ENCODE measurements at regions not wholly inside any gene's neighbourhood (a gene's known extent, or its start where the extent isn't known, plus 50 kb on each side); places are given as distances from the start of the nearest gene placed in this dataset.
A peak's percentile ranks its signal among the peaks of the same experiment; 100 is the strongest.

DNA sequence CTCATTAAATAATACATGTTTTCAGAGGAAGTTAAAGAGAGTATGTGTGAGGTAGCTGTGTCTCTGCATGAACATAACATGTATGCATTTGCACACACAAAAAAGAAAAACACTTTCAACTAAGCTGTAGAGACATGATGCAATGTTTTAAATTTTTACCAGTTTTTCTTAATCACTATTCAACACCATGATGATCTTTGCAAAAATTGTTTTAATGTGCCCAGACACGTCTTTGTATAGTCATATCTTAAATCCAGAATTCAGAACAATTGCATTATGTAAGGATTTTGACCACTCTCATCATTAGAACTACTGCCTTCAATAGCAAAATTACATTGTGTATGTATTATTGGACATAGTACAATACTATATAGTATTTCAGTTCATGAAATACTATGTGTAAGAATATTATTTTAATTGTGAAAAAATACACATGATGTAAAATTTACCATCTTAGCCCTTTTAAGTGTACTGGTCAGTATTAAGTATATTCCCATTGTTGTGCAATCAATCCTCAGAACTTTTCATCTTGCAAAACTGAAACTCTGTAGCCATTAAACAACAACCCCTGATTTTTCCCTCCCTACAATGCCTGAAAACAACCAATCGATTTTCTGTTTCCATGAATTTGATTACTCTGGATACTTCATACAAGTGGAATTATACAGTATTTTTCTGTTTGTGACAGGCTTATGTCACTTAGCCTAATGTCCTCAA, 104.5 kb upstream of the ACVR2A start:
- no peak for ATAC-seq (ENCODE audit: low read depth)
- no peak for DNase-seq (ENCODE audit: low spot score in 2 of 2)
- H3K9me3 Mint-ChIP-seq = peaks cover 3% of the 10 kb centered on the region
- no peak overlapping the region for H3K4me3 Mint-ChIP-seq
- H3K27ac Mint-ChIP-seq = no peak overlapping the region
- H3K36me3 Mint-ChIP-seq = no peaks in the 10 kb centered on the region
- H3K4me1 Mint-ChIP-seq = no peaks in the 10 kb centered on the region
- H3K27me3 Mint-ChIP-seq = no peaks in the 10 kb centered on the region

DNA sequence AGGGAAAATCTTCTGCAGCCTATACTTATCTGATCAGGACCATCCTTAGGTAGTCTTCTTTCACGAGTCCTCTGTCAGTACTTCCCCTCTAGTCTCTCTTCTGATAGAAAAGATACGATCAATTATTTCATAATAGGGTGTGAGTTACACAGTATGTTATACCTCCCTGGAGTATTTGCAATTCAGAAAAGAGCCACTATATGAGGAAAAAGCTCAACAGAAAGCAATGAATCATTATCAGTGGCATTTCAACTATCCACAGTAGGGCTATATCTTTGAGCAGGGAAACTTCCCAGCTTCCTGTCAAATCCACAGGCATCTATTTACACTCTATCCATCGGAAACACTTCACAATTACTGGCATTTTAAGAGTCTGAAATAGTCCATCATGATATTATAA, 105.3 kb upstream of the ACVR2A start:
- Mint-ChIP-seq H3K4me1 (no peaks in the 10 kb centered on the region), H3K36me3 (no peaks in the 10 kb centered on the region), H3K27me3 (no peaks in the 10 kb centered on the region), H3K27ac (no peak overlapping the region), H3K4me3 (no peak overlapping the region), H3K9me3 (peaks cover 6% of the 10 kb centered on the region)
- ATAC-seq (ENCODE audit: low read depth) (no peak), DNase-seq (ENCODE audit: low spot score in 2 of 2) (no peak)

DNA sequence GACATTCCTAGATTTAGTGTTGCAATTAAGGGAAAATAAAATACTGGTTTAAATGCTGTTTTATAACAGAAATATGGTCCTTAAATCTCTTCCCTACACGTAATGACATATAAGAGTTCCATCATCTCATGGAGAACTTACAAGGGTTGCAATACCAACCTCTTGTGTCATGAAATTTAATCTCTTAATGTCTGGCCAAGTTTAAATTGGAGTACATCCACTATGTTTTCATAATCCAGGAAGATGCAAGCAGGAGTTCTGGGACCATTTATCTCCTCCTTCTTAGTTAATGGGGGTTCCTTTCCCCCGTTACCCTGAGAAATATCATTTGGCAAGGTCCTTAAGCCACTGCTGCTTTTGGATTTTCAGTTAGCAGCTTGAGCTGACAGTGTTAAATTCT, 126.0 kb upstream of the ACVR2A start:
- H3K27me3 Mint-ChIP-seq = no peaks in the 10 kb centered on the region
- no peak for ATAC-seq (ENCODE audit: low read depth)
- H3K9me3 Mint-ChIP-seq = no peaks in the 10 kb centered on the region

DNA sequence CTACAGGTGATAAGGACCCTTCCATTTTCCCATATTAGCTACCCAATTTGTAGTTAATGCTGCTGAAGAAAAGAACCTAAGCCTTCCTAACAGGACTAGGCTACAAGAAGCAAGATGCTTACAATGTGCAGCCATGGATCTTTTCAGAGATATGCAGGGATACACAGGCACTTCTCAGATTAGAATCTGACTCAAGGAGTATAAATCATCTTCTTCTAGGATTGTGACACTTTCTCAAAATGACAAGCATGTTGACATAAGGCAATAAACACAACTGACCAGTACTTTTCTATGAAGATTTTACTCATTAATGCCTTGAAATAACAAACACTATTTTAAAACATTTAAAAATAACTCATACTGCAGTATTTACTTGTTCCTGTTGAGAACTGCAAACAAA, 127.9 kb upstream of the ACVR2A start:
- H3K36me3 Mint-ChIP-seq = peaks cover 2% of the 10 kb centered on the region
- no peaks in the 10 kb centered on the region for H3K4me1 Mint-ChIP-seq
- no peaks in the 10 kb centered on the region for H3K27me3 Mint-ChIP-seq
- no peak overlapping the region for H3K4me3 Mint-ChIP-seq
- DNase-seq (ENCODE audit: low spot score in 2 of 2) (no peak), ATAC-seq (ENCODE audit: low read depth) (no peak)
- H3K9me3 Mint-ChIP-seq = peaks cover 5% of the 10 kb centered on the region
- H3K27ac Mint-ChIP-seq = no peak overlapping the region

More for the DNA sequence above, 126.0 kb upstream of the ACVR2A start:
- Mint-ChIP-seq H3K4me3 (no peak overlapping the region), H3K4me1 (no peaks in the 10 kb centered on the region), H3K27ac (no peak overlapping the region), H3K36me3 (no peaks in the 10 kb centered on the region)
- no peak for DNase-seq (ENCODE audit: low spot score in 2 of 2)

DNA sequence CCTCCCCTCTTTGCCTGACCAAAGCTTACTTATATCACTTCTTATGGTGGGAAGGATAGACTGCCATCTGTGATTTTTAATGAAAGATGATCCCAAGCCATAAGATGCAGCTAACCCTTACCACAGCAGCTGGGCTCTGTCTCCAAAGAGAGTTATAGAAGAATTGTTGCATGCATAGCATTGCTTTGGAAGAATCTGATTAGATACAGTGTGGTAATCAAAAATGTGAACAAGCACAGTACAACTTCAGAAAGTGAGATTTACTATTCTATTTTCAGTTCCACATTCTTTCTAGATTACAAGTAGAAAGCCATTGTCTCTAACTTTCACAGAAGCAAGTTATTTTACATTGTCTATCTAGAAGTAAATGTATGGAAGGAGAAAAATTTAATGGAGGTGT, 129.0 kb upstream of the ACVR2A start:
- no peaks in the 10 kb centered on the region for H3K27me3 Mint-ChIP-seq
- DNase-seq (ENCODE audit: low spot score in 2 of 2) = no peak
- H3K4me1 Mint-ChIP-seq = no peaks in the 10 kb centered on the region
- no peak overlapping the region for H3K27ac Mint-ChIP-seq
- no peak overlapping the region for H3K4me3 Mint-ChIP-seq
- H3K36me3 Mint-ChIP-seq = peaks cover 2% of the 10 kb centered on the region
- peaks cover 9% of the 10 kb centered on the region for H3K9me3 Mint-ChIP-seq
- ATAC-seq (ENCODE audit: low read depth) = no peak

DNA sequence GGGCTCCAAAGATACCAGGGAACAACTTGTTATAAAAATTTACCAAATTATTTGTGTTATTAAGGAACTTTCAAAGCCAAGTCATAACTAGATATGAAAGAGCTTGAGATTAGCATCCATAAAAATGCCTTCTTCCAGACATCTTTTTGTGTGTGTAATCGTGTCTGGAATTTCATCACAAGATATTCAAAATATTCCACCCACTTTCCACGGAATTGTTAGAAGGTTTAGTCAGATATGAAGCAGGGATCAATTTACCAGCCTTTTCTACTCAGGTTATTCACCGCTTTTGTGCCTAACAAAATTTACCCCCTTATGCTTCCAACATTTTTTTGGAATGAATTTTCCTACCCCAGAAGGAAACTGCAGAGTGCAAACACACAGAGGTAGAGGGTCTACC, 130.2 kb upstream of the ACVR2A start:
- Mint-ChIP-seq H3K4me1 (no peaks in the 10 kb centered on the region), H3K27me3 (no peaks in the 10 kb centered on the region), H3K4me3 (no peak overlapping the region), H3K9me3 (peaks cover 9% of the 10 kb centered on the region), H3K36me3 (peaks cover 2% of the 10 kb centered on the region), H3K27ac (no peak overlapping the region)
- ATAC-seq (ENCODE audit: low read depth) = no peak
- no peak for DNase-seq (ENCODE audit: low spot score in 2 of 2)

DNA sequence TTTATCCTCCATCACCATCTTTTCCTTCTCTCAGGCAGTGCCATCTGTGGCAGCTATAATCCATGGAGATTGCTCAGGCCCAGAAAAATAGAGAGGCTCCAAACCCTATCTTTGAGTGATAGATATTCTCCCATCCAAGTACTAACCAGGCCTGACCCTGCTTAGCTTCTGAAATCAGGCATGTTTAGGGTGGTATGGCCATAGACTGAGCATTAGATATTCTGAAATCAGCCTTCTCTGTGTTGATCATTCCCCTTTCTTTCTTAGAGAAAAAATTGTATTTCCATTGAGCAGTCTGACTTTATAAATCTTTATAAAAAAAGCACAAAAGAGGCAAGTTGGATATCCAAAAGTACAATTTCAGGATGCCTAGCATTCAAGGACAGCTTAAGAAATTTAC, 131.5 kb upstream of the ACVR2A start:
- Mint-ChIP-seq H3K27me3 (no peaks in the 10 kb centered on the region), H3K36me3 (peaks cover 2% of the 10 kb centered on the region), H3K4me1 (no peaks in the 10 kb centered on the region), H3K4me3 (no peak overlapping the region), H3K27ac (no peak overlapping the region), H3K9me3 (peaks cover 9% of the 10 kb centered on the region)
- no peak for DNase-seq (ENCODE audit: low spot score in 2 of 2)
- no peak for ATAC-seq (ENCODE audit: low read depth)

DNA sequence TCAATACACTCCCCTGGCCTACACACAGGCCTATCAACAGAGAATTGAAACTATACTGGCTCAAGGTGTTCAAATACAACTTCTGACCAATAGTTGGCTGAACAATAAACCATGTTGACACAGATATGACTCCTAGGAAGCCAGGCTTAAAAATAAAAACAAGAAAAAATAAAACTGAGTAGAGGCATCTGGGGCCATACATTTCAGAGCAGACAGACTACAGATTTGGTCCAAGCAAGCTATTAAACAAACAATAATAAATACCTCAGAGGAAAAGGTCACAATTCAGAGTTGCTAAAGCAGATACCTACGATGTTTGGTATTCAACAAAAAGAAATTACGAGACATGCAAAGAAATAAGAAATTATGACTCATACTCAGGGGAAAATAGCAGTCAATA, 132.8 kb upstream of the ACVR2A start:
- ATAC-seq (ENCODE audit: low read depth) (no peak), DNase-seq (ENCODE audit: low spot score in 2 of 2) (no peak)
- H3K27me3 Mint-ChIP-seq = no peaks in the 10 kb centered on the region
- no peak overlapping the region for H3K27ac Mint-ChIP-seq
- no peak overlapping the region for H3K4me3 Mint-ChIP-seq
- peaks cover 11% of the 10 kb centered on the region for H3K9me3 Mint-ChIP-seq
- H3K4me1 Mint-ChIP-seq = no peaks in the 10 kb centered on the region
- peaks cover 2% of the 10 kb centered on the region for H3K36me3 Mint-ChIP-seq

DNA sequence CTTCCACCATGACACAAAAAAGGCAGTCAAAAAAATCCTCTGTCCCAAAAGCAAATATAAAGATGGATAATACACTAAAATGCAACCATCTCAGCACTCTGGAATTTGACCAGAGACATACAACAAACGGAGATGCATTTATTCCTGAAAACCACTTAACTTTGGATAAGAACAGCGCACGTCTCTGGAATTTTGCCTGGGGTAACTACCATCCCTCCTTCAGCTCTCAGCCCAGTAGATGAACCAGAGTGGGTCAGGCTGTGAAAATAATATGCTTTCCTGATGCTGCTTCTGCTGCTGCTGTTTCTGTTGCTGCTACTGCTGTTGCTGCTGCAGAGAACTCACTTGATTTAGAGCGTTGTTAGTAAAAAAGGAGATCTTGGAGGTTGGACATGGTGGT, 133.8 kb upstream of the ACVR2A start:
- DNase-seq (ENCODE audit: low spot score in 2 of 2) (no peak), ATAC-seq (ENCODE audit: low read depth) (no peak)
- no peak overlapping the region for H3K27ac Mint-ChIP-seq
- peaks cover 2% of the 10 kb centered on the region for H3K36me3 Mint-ChIP-seq
- no peaks in the 10 kb centered on the region for H3K4me1 Mint-ChIP-seq
- H3K27me3 Mint-ChIP-seq = no peaks in the 10 kb centered on the region
- H3K9me3 Mint-ChIP-seq = peaks cover 11% of the 10 kb centered on the region
- H3K4me3 Mint-ChIP-seq = no peak overlapping the region

DNA sequence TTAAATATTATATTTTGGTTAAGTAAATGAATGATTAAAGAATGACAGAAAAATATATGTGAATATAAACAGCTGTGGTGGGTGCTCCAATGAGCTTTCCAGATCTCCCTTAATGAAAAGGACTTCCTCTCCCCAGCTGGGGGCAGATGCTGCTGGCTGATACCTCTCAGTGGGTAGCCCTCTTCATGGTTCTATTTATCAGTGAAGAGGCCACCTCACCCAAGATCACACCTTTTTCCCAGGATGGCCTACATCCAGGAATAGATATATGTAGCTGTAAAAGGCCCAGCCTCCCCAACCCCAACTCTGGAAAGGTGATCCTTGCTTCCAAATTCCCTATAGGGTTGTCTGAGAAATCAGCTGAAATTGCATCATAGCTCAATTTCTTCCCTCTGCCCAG, 135.2 kb upstream of the ACVR2A start:
- no peak for DNase-seq (ENCODE audit: low spot score in 2 of 2)
- peaks cover 2% of the 10 kb centered on the region for H3K36me3 Mint-ChIP-seq
- H3K27ac Mint-ChIP-seq = no peak overlapping the region
- no peaks in the 10 kb centered on the region for H3K4me1 Mint-ChIP-seq
- H3K27me3 Mint-ChIP-seq = no peaks in the 10 kb centered on the region
- ATAC-seq (ENCODE audit: low read depth) = no peak
- H3K4me3 Mint-ChIP-seq = no peak overlapping the region
- H3K9me3 Mint-ChIP-seq = peaks cover 11% of the 10 kb centered on the region

DNA sequence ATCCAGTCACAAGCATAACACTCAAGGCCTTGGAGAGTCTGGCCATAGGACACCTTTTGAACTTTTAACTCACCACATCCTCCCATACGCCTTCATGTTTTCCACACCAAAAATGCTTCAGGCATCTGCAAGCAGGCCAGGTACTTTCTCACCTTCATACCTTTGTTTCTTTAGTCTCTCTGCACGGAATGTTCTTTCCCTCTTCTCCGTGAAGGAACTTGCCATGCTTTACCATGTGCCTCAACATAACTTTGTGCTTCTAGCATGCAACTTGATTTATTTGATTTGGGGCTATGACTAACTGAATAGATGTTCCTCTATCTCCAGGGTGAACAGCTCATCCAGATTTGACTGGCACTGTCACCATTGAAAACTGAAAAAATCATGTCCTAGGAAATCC, 141.7 kb upstream of the ACVR2A start:
- DNase-seq (ENCODE audit: low spot score in 2 of 2) (no peak), ATAC-seq (ENCODE audit: low read depth) (no peak)
- peaks cover 1% of the 10 kb centered on the region for H3K9me3 Mint-ChIP-seq
- H3K36me3 Mint-ChIP-seq = no peaks in the 10 kb centered on the region
- H3K27me3 Mint-ChIP-seq = peaks cover 2% of the 10 kb centered on the region
- no peak overlapping the region for H3K4me3 Mint-ChIP-seq
- no peak overlapping the region for H3K27ac Mint-ChIP-seq
- no peaks in the 10 kb centered on the region for H3K4me1 Mint-ChIP-seq

DNA sequence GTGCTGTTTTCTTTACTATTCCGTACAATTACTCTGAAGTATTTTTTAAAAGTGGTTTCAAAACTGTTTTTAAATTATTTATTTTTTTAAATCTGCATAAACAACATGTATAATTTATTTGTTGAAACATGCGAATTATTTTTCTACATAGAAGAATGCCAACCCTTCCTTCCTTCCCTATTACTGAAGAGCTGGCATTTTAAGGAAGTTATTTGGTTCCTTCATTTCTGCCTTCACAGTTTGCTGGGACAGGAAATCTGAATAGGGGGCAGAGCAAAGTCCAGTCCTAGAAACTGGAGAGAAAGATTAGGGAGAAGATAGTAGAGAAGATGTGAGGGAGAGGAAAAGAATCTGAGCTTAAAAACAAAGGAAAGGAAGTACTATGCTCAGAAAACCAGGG, 146.7 kb upstream of the ACVR2A start:
- no peaks in the 10 kb centered on the region for H3K36me3 Mint-ChIP-seq

DNA sequence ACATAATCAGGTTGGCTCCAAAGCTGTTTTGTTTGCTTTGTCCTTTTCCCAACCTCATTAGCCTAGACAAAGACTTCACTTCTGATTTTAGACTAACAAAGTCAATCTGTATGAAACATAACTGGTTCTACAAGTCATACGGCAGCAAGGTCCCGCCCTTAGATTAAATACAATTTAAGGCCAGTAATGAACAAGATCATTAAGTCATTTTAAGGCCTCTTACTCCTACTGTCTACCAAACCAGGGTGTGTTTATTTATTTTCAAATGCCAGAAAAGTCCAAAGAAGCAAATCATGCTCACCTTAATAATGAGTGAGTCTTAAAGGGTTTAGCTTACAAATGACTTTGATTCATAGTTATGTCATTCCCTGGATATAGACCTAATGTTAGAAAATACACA, 148.4 kb upstream of the ACVR2A start:
- H3K4me1 Mint-ChIP-seq = no peaks in the 10 kb centered on the region
- no peaks in the 10 kb centered on the region for H3K36me3 Mint-ChIP-seq
- no peaks in the 10 kb centered on the region for H3K9me3 Mint-ChIP-seq
- peaks cover 2% of the 10 kb centered on the region for H3K27me3 Mint-ChIP-seq
- ATAC-seq (ENCODE audit: low read depth) (no peak), DNase-seq (ENCODE audit: low spot score in 2 of 2) (no peak)
- no peak overlapping the region for H3K27ac Mint-ChIP-seq
- H3K4me3 Mint-ChIP-seq = no peak overlapping the region

More for the DNA sequence above, 146.7 kb upstream of the ACVR2A start:
- Mint-ChIP-seq H3K27me3 (peaks cover 3% of the 10 kb centered on the region), H3K4me3 (no peak overlapping the region), H3K9me3 (no peaks in the 10 kb centered on the region), H3K27ac (no peak overlapping the region), H3K4me1 (no peaks in the 10 kb centered on the region)
- ATAC-seq (ENCODE audit: low read depth) (no peak), DNase-seq (ENCODE audit: low spot score in 2 of 2) (no peak)

DNA sequence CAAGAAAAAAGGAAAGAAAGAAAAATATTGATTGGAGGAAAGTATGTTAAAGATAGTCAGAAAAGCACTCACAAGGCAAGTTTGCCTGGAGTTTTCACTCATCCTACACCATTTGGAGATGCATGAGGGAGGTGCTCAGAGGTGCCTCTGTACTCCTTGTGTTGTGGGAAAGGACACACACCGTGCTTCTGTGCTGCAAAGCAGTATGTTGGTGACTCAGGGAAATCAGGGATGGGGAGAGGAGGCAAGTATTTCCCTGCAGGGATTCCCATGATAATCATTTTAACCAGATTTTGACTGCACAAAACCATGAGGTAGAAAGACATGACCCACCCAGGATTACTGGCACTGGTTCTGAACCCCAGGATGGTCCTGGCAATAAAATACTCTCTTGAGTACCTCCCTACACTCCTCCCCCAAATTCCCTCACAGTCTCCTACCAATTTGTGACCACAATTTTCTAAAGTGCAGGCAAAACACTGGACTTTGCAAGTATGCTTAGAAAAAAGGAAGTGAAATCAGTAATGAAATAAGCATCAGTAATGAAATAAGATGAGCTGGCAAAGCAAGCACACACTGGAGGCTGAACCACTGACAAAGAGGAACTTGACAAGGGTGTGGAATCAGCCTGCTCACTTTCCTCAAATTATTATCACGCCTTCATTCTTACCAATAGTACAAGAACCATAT, 155.5 kb upstream of the ACVR2A start:
- H3K4me3 Mint-ChIP-seq = no peak overlapping the region
- ATAC-seq (ENCODE audit: low read depth) (peak; percentile 73), DNase-seq (ENCODE audit: low spot score in 2 of 2) (no peak)
- H3K4me1 Mint-ChIP-seq = peaks cover 4% of the 10 kb centered on the region
- no peak overlapping the region for H3K27ac Mint-ChIP-seq
- no peaks in the 10 kb centered on the region for H3K9me3 Mint-ChIP-seq
- no peaks in the 10 kb centered on the region for H3K36me3 Mint-ChIP-seq
- peaks cover 3% of the 10 kb centered on the region for H3K27me3 Mint-ChIP-seq

DNA sequence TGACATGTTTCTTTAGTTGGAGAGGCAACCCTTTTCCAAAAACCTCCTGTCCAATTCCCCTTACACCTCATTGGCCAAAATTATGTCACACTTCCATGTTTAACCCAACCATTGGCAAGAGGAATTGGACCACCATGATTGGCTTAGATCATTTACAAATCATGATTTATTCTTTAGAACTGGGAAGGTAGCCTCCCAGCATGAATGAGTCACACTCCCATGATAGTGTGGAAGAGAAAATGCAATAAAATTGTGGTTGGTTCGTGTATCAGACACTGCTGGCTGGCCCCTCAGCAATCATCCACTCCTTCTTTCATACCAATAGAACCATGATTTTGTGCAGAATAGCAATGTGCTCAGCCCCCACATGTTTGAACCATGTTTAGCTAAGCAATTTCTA, 156.6 kb upstream of the ACVR2A start:
- DNase-seq (ENCODE audit: low spot score in 2 of 2) = no peak
- H3K9me3 Mint-ChIP-seq = no peaks in the 10 kb centered on the region
- peaks cover 3% of the 10 kb centered on the region for H3K27me3 Mint-ChIP-seq
- no peak for ATAC-seq (ENCODE audit: low read depth)
- H3K27ac Mint-ChIP-seq = no peak overlapping the region
- no peaks in the 10 kb centered on the region for H3K36me3 Mint-ChIP-seq
- H3K4me3 Mint-ChIP-seq = no peak overlapping the region
- peaks cover 4% of the 10 kb centered on the region for H3K4me1 Mint-ChIP-seq

All from memory B cell (primary cell).